ENCODE measurements at regions not wholly inside any gene's neighbourhood (a gene's known extent, or its start where the extent isn't known, plus 50 kb on each side); places are given as distances from the start of the nearest gene placed in this dataset.

DNA sequence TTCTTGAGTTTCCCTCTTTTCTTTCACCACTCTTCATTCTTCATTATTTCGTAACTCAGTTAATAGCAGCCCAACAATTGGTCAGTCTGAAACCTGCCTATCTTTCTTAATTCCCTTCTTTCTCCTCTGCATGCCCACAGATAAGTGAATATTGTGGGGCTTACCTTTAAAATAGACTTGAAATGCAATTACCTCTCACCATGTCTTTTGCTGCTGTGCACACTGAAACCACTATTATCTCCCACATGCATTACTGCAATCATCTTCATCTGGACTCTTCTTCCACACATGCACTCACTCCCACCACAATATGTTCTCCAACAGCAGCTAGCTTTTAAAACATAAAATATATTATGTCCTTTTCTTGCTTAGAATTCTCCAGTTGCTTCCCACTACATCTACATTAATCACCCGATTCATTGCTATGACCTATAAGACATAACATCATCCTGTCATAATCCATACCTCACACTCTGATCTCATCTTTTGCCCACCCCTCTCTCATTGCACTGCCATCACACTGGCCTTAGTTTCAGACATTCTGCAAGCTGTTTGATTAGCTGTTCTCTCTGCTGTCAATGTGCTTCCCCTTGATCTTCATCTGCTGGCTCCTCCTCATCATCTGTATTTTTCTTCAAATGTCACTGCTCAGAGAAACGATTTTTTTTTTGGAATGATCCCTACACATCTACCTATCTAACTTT is 304.8 kb downstream of the PTPRC start:
- no peak overlapping the region for H3K4me3 ChIP-seq (ENCODE audit: low read depth, low read length, poor library complexity, severe bottlenecking)
- POLR2A ChIA-PET (ENCODE audit: low non-redundant PET), result interaction anchor here (0.6 kb wide), 1 partner anchor 46 kb away, joined by 5 read pairs; no protein-coding TSS in a partner anchor
- H3K9me3 ChIP-seq (ENCODE audit: low read depth, low read length, poor library complexity, severe bottlenecking), result no peaks in the 10 kb centered on the region
- no TSS peak for BruUV-seq (replicated peaks)
- no peaks in the 10 kb centered on the region for H3K36me3 ChIP-seq (ENCODE audit: insufficient read depth, low read length, poor library complexity, severe bottlenecking)
- intact Hi-C loops (cut with micrococcal nuclease; ENCODE audit: unreplicated experiment), result no loop called here
- H3K27me3 ChIP-seq (replicated peaks; ENCODE audit: insufficient read depth, low read depth, low read length, poor library complexity), result no peaks in the 10 kb centered on the region
- no peak overlapping the region for H3K27ac ChIP-seq (ENCODE audit: low read depth, low read length, poor library complexity, severe bottlenecking)
- CTCF ChIA-PET, result no interaction called here
- TF ChIP-seq EZH2 (IDR thresholded peaks at IDR 0.05; ENCODE audit: borderline replicate concordance, low read depth, low read length, poor library complexity, severe bottlenecking), result no peak
- TF ChIP-seq, protein P1, sequence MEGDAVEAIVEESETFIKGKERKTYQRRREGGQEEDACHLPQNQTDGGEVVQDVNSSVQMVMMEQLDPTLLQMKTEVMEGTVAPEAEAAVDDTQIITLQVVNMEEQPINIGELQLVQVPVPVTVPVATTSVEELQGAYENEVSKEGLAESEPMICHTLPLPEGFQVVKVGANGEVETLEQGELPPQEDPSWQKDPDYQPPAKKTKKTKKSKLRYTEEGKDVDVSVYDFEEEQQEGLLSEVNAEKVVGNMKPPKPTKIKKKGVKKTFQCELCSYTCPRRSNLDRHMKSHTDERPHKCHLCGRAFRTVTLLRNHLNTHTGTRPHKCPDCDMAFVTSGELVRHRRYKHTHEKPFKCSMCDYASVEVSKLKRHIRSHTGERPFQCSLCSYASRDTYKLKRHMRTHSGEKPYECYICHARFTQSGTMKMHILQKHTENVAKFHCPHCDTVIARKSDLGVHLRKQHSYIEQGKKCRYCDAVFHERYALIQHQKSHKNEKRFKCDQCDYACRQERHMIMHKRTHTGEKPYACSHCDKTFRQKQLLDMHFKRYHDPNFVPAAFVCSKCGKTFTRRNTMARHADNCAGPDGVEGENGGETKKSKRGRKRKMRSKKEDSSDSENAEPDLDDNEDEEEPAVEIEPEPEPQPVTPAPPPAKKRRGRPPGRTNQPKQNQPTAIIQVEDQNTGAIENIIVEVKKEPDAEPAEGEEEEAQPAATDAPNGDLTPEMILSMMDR (conservative IDR thresholded peaks at IDR 0.05; ENCODE audit: low read depth, low read length), result no peak
- no peak for DNase-seq (ENCODE audit: low spot score)
- H3K4me1 ChIP-seq (ENCODE audit: insufficient read depth, low read length, poor library complexity, severe bottlenecking), result no peaks in the 10 kb centered on the region

DNA sequence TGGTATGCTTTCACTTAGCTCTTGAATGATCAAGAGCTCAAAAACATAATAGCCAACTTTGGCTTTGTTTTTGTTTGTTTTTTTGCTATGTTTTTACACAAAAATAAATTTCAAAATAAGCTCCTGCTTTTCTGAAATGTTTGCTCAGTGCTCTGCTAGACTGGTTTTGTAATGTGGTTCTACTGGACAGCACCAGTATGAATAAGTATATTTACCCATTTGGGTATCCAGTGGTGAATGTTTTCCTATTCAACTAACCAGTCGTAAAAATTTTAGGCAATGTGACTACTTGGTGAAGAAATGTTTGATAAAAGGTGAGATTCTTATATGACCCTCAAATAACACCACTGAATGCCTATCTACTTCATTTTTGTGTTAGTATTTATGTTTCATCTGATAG is 308.6 kb downstream of the PTPRC start:
- H3K27me3 ChIP-seq (replicated peaks; ENCODE audit: insufficient read depth, low read depth, low read length, poor library complexity), result no peaks in the 10 kb centered on the region
- DNase-seq (ENCODE audit: low spot score), result no peak
- no peak overlapping the region for H3K4me3 ChIP-seq (ENCODE audit: low read depth, low read length, poor library complexity, severe bottlenecking)
- ChIA-PET CTCF (no interaction called here), POLR2A (ENCODE audit: low non-redundant PET) (no interaction called here)
- no peak overlapping the region for H3K27ac ChIP-seq (ENCODE audit: low read depth, low read length, poor library complexity, severe bottlenecking)
- BruUV-seq (replicated peaks), result no TSS peak
- intact Hi-C loops (cut with micrococcal nuclease; ENCODE audit: unreplicated experiment), result no loop called here
- H3K4me1 ChIP-seq (ENCODE audit: insufficient read depth, low read length, poor library complexity, severe bottlenecking), result no peaks in the 10 kb centered on the region
- H3K9me3 ChIP-seq (ENCODE audit: low read depth, low read length, poor library complexity, severe bottlenecking), result no peaks in the 10 kb centered on the region
- TF ChIP-seq EZH2 (IDR thresholded peaks at IDR 0.05; ENCODE audit: borderline replicate concordance, low read depth, low read length, poor library complexity, severe bottlenecking), result no peak
- TF ChIP-seq, protein P1 (conservative IDR thresholded peaks at IDR 0.05; ENCODE audit: low read depth, low read length), result no peak
- no peaks in the 10 kb centered on the region for H3K36me3 ChIP-seq (ENCODE audit: insufficient read depth, low read length, poor library complexity, severe bottlenecking)

DNA sequence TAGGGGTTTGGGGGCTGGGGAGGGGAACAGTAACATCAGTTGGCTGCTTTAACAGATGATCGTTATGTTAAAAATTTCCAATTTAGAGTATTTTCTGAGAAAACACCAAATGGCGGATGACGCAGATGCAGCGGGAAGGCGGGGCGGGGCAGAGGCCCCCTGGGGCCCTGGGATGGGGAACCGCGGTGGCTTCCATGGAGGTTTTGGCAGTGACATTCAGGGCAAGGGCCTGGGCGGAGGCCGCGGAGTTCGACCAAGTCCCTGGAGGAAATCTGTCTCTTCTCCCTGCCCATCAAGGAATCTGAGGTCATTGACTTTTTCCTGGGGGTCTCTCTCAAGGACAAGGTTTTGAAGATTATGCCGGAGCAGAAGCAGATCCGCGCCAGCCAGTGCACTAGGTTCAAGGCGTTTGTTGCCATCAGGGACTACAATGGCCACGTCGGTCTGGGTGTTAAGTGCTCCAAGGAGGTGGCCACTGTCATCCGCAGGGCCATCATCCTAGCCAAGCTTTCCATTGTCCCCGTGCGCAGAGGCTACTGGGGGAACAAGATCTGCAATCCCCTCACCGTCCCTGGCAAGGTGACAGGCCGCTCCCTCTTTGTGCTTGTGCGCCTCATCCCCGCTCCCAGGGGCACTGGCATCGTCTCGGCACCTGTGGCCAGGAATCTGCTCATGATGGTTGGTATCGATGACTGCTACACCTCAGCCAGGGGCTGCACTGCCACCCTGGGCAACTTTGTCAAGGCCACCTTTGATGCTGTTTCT is 310.2 kb downstream of the PTPRC start:
- BruUV-seq (replicated peaks), result no TSS peak
- intact Hi-C loops (cut with micrococcal nuclease; ENCODE audit: unreplicated experiment), result no loop called here
- POLR2A ChIA-PET (ENCODE audit: low non-redundant PET), result no interaction called here
- no peak overlapping the region for H3K27ac ChIP-seq (ENCODE audit: low read depth, low read length, poor library complexity, severe bottlenecking)
- H3K4me3 ChIP-seq (ENCODE audit: low read depth, low read length, poor library complexity, severe bottlenecking), result no peak overlapping the region
- no peak for TF ChIP-seq EZH2 (IDR thresholded peaks at IDR 0.05; ENCODE audit: borderline replicate concordance, low read depth, low read length, poor library complexity, severe bottlenecking)
- TF ChIP-seq, protein P1 (conservative IDR thresholded peaks at IDR 0.05; ENCODE audit: low read depth, low read length), result no peak
- CTCF ChIA-PET, result no interaction called here
- H3K4me1 ChIP-seq (ENCODE audit: insufficient read depth, low read length, poor library complexity, severe bottlenecking), result no peaks in the 10 kb centered on the region
- H3K9me3 ChIP-seq (ENCODE audit: low read depth, low read length, poor library complexity, severe bottlenecking), result no peaks in the 10 kb centered on the region
- no peaks in the 10 kb centered on the region for H3K27me3 ChIP-seq (replicated peaks; ENCODE audit: insufficient read depth, low read depth, low read length, poor library complexity)
- no peaks in the 10 kb centered on the region for H3K36me3 ChIP-seq (ENCODE audit: insufficient read depth, low read length, poor library complexity, severe bottlenecking)
- no peak for DNase-seq (ENCODE audit: low spot score)

All from A673 (cell line).